DND-41 (cell line): ENCODE measurements at regions not wholly inside any gene's neighbourhood (a gene's known extent, or its start where the extent isn't known, plus 50 kb on each side); places are given as distances from the start of the nearest gene placed in this dataset.

ENCODE experiments used
- ATAC-seq: fragments of 200-7000 bp; cut with Tn5 transposase; 3 replicates; pipeline ENCODE4 v1.9.1; 2021; ENCODE audit warnings: low read depth; ENCODE audit not compliant: insufficient read depth
- DNase-seq: peaks from one replicate; pipeline ENCODE4 v3.0.0-alpha.2; 2020
- H2AFZ ChIP-seq: 2 replicates; pipeline ENCODE4 v1.6.0; 2012; ENCODE audit warnings: low read depth, low read length
- H3K27ac ChIP-seq: 2 replicates; pipeline ENCODE4 v1.5.1; 2012; ENCODE audit warnings: low read length, inconsistent platforms
- H3K27me3 ChIP-seq: fragments of 200-600 bp; sonication (generic); 2 replicates; pipeline ENCODE4 v1.6.0; 2012; ENCODE audit warnings: low read length, mild to moderate bottlenecking, inconsistent platforms; ENCODE audit not compliant: insufficient read depth, poor library complexity
- H3K36me3 ChIP-seq: 2 replicates; pipeline ENCODE4 v1.5.1; 2012; ENCODE audit warnings: low read length, inconsistent platforms; ENCODE audit not compliant: insufficient read depth
- H3K4me1 ChIP-seq: 2 replicates; pipeline ENCODE4 v1.5.1; 2012; ENCODE audit warnings: mild to moderate bottlenecking, low read length; ENCODE audit not compliant: insufficient read depth
- H3K4me2 ChIP-seq: 2 replicates; pipeline ENCODE4 v1.6.0; 2012; ENCODE audit warnings: mild to moderate bottlenecking, moderate library complexity, low read length, inconsistent platforms; ENCODE audit not compliant: insufficient read depth
- H3K4me3 ChIP-seq, 2 experiments: fragments of 200-600 bp in 1 of 2; shearing (Covaris generic) in 1 of 2; 2 replicates each; pipeline ENCODE4 v1.5.1; 2012 to 2016; ENCODE audit warnings: inconsistent platforms in 2 of 2, low read length in 2 of 2, mild to moderate bottlenecking in 2 of 2, low read depth in 1 of 2, moderate library complexity in 1 of 2
- H3K79me2 ChIP-seq: 2 replicates; pipeline ENCODE4 v1.6.0; 2012; ENCODE audit warnings: low read length, inconsistent platforms; ENCODE audit not compliant: insufficient read depth
- H3K9ac ChIP-seq: 2 replicates; pipeline ENCODE4 v1.6.0; 2012; ENCODE audit warnings: low read depth, mild to moderate bottlenecking, inconsistent platforms, low read length, moderate library complexity
- H3K9me3 ChIP-seq: 2 replicates; pipeline ENCODE4 v1.5.1; 2012; ENCODE audit warnings: low read length, moderate library complexity, mild to moderate bottlenecking, inconsistent platforms; ENCODE audit not compliant: insufficient read depth, severe bottlenecking
- H4K20me1 ChIP-seq: 2 replicates; pipeline ENCODE4 v1.6.0; 2012; ENCODE audit warnings: low read length; ENCODE audit not compliant: insufficient read depth
- CTCF ChIP-seq: IDR thresholded peaks from 2 replicates; pipeline ENCODE4 v1.5.1; 2012; ENCODE audit warnings: borderline replicate concordance, low read length, moderate library complexity, mild to moderate bottlenecking; ENCODE audit not compliant: poor library complexity, severe bottlenecking; ENCODE audit errors: extremely low read depth
- EZH2 ChIP-seq: IDR thresholded peaks from 3 replicates; pipeline ENCODE4 v1.6.1; 2012; ENCODE audit warnings: borderline replicate concordance, low read depth, mild to moderate bottlenecking, moderate library complexity, low read length, inconsistent platforms; ENCODE audit not compliant: severe bottlenecking

GRCh38 chr6:40116832-40117231 lies 182.6 kb upstream of the MOCS1 start:
- H3K36me3 ChIP-seq, result no peaks in the 10 kb centered on the region
- H3K4me2 ChIP-seq, result no peak overlapping the region
- H3K79me2 ChIP-seq, result no peaks in the 10 kb centered on the region
- ATAC-seq, result no peak
- no peaks in the 10 kb centered on the region for H3K9me3 ChIP-seq
- H3K9ac ChIP-seq, result no peak overlapping the region
- TF ChIP-seq EZH2 (no peak), CTCF (no peak)
- DNase-seq, result no peak
- no peaks in the 10 kb centered on the region for H3K27me3 ChIP-seq
- no peak overlapping the region for H2AFZ ChIP-seq
- H3K4me3 ChIP-seq, result no peak overlapping the region
- no peaks in the 10 kb centered on the region for H3K4me1 ChIP-seq
- H4K20me1 ChIP-seq, result no peaks in the 10 kb centered on the region
- H3K27ac ChIP-seq, result no peak overlapping the region

GRCh38 chr6:40112350-40112749 lies 178.1 kb upstream of the MOCS1 start:
- no peak overlapping the region for H3K4me2 ChIP-seq
- TF ChIP-seq EZH2, result no peak
- no peak for TF ChIP-seq CTCF
- DNase-seq, result no peak
- no peaks in the 10 kb centered on the region for H3K36me3 ChIP-seq
- no peaks in the 10 kb centered on the region for H3K9me3 ChIP-seq
- H3K79me2 ChIP-seq, result no peaks in the 10 kb centered on the region
- no peaks in the 10 kb centered on the region for H3K4me1 ChIP-seq
- no peaks in the 10 kb centered on the region for H4K20me1 ChIP-seq
- H2AFZ ChIP-seq, result no peak overlapping the region
- H3K27me3 ChIP-seq, result no peaks in the 10 kb centered on the region
- ATAC-seq, result no peak
- no peak overlapping the region for H3K27ac ChIP-seq
- no peak overlapping the region for H3K4me3 ChIP-seq
- no peak overlapping the region for H3K9ac ChIP-seq

GRCh38 chr6:40108736-40109135 lies 174.5 kb upstream of the MOCS1 start:
- H4K20me1 ChIP-seq, result no peaks in the 10 kb centered on the region
- H3K36me3 ChIP-seq, result no peaks in the 10 kb centered on the region
- no peak overlapping the region for H3K9ac ChIP-seq
- no peaks in the 10 kb centered on the region for H3K27me3 ChIP-seq
- no peak overlapping the region for H3K27ac ChIP-seq
- no peaks in the 10 kb centered on the region for H3K4me1 ChIP-seq
- H3K79me2 ChIP-seq, result no peaks in the 10 kb centered on the region
- DNase-seq (no peak), ATAC-seq (no peak)
- H3K4me2 ChIP-seq, result no peak overlapping the region
- H3K4me3 ChIP-seq, result no peak overlapping the region
- no peak for TF ChIP-seq EZH2
- TF ChIP-seq CTCF, result no peak
- H2AFZ ChIP-seq, result no peak overlapping the region
- H3K9me3 ChIP-seq, result no peaks in the 10 kb centered on the region

GRCh38 chr6:40106840-40107239 lies 172.6 kb upstream of the MOCS1 start:
- Histone ChIP-seq H3K4me1 (no peaks in the 10 kb centered on the region), H2AFZ (no peak overlapping the region), H4K20me1 (no peaks in the 10 kb centered on the region), H3K36me3 (no peaks in the 10 kb centered on the region), H3K27ac (no peak overlapping the region), H3K27me3 (no peaks in the 10 kb centered on the region), H3K4me3 (no peak overlapping the region), H3K9me3 (no peaks in the 10 kb centered on the region), H3K79me2 (no peaks in the 10 kb centered on the region), H3K9ac (no peak overlapping the region), H3K4me2 (no peak overlapping the region)
- no peak for DNase-seq
- no peak for TF ChIP-seq EZH2
- no peak for TF ChIP-seq CTCF
- ATAC-seq, result no peak
